SK-N-SH treated with all-trans-retinoic acid at 6 μM for 48 hours (cell line): ENCODE measurements at regions not wholly inside any gene's neighbourhood (a gene's known extent, or its start where the extent isn't known, plus 50 kb on each side); places are given as distances from the start of the nearest gene placed in this dataset.

Experiments used
- ATAC-seq: fragments of 200-7000 bp; cut with Tn5 transposase; 3 replicates; pipeline ENCODE4 v1.9.1; 2020; ENCODE audit warnings: mild to moderate bottlenecking, moderate library complexity
- ARNTL ChIP-seq: fragments of 450-650 bp; formaldehyde crosslinking; IDR thresholded peaks from 2 replicates; pipeline ENCODE4 v1.5.0; 2020; ENCODE audit warnings: low read depth, mild to moderate bottlenecking, moderate library complexity, borderline replicate concordance
- BACH2 ChIP-seq: fragments of 250-450 bp; sonication (Bioruptor Pico); IDR thresholded peaks from 2 replicates; pipeline ENCODE4 v1.9.0; 2021; ENCODE audit warnings: mild to moderate bottlenecking, borderline replicate concordance
- CSDC2 ChIP-seq: fragments of 250-450 bp; sonication (Bioruptor Pico); IDR thresholded peaks from 2 replicates; pipeline ENCODE4 v1.5.0; 2020; ENCODE audit warnings: mild to moderate bottlenecking, moderate library complexity
- ESRRG ChIP-seq: fragments of 250-450 bp; sonication (Bioruptor Pico); IDR thresholded peaks from 2 replicates; pipeline ENCODE4 v1.6.1; 2021; ENCODE audit warnings: mild to moderate bottlenecking
- GLIS3 ChIP-seq: fragments of 250-450 bp; sonication (Bioruptor Pico); IDR thresholded peaks from 2 replicates; pipeline ENCODE4 v1.5.0; 2020; ENCODE audit warnings: mild to moderate bottlenecking, moderate library complexity
- ISL1 ChIP-seq: fragments of 250-450 bp; sonication (Bioruptor Pico); IDR thresholded peaks from 2 replicates; pipeline ENCODE4 v2.1.2; 2022; ENCODE audit warnings: mild to moderate bottlenecking, moderate library complexity
- OSR1 ChIP-seq: fragments of 250-450 bp; sonication (Bioruptor Pico); IDR thresholded peaks from 2 replicates; pipeline ENCODE4 v1.8.0; 2022; ENCODE audit warnings: moderate library complexity, mild to moderate bottlenecking, inconsistent platforms
- PATZ1 ChIP-seq: fragments of 250-450 bp; sonication (Bioruptor Pico); IDR thresholded peaks from 2 replicates; pipeline ENCODE4 v1.8.0; 2020; ENCODE audit warnings: mild to moderate bottlenecking, moderate library complexity, borderline replicate concordance
- PPARA ChIP-seq: fragments of 250-450 bp; sonication (Bioruptor Pico); IDR thresholded peaks from 2 replicates; pipeline ENCODE4 v1.5.0; 2020; ENCODE audit warnings: mild to moderate bottlenecking, borderline replicate concordance
- RARB ChIP-seq: fragments of 250-450 bp; sonication (Bioruptor Pico); IDR thresholded peaks from 2 replicates; pipeline ENCODE4 v1.8.0; 2021; ENCODE audit warnings: mild to moderate bottlenecking, moderate library complexity
- SNAI2 ChIP-seq: fragments of 250-450 bp; sonication (Bioruptor Pico); IDR thresholded peaks from 2 replicates; pipeline ENCODE4 v1.5.0; 2020; ENCODE audit warnings: mild to moderate bottlenecking, moderate library complexity
- TCF4 ChIP-seq: fragments of 250-450 bp; sonication (Bioruptor Pico); IDR thresholded peaks from 2 replicates; pipeline ENCODE4 v1.8.0; 2021; ENCODE audit warnings: mild to moderate bottlenecking, moderate library complexity, borderline replicate concordance
- TOX ChIP-seq: fragments of 250-450 bp; sonication (Bioruptor Pico); IDR thresholded peaks from 2 replicates; pipeline ENCODE4 v1.8.0; 2021; ENCODE audit warnings: mild to moderate bottlenecking, moderate library complexity, borderline replicate concordance
- ZC3H10 ChIP-seq: fragments of 250-450 bp; sonication (Bioruptor Pico); IDR thresholded peaks from 2 replicates; pipeline ENCODE4 v1.5.1; 2021; ENCODE audit warnings: mild to moderate bottlenecking, moderate library complexity
- ZFP3 ChIP-seq: fragments of 250-450 bp; sonication (Bioruptor Pico); IDR thresholded peaks from 2 replicates; pipeline ENCODE4 v1.5.0; 2020; ENCODE audit warnings: mild to moderate bottlenecking, moderate library complexity
- ZFP30 ChIP-seq: fragments of 450-650 bp; formaldehyde crosslinking; IDR thresholded peaks from 2 replicates; pipeline ENCODE4 v1.5.0; 2022; ENCODE audit warnings: mild to moderate bottlenecking, moderate library complexity
- ZNF565 ChIP-seq: fragments of 450-650 bp; formaldehyde crosslinking; conservative IDR thresholded peaks from 2 replicates; pipeline ENCODE4 v1.5.0; 2020; ENCODE audit warnings: low read depth, mild to moderate bottlenecking, moderate library complexity
- ZNF70 ChIP-seq: fragments of 450-650 bp; formaldehyde crosslinking; IDR thresholded peaks from 2 replicates; pipeline ENCODE4 v1.5.0; 2020; ENCODE audit warnings: mild to moderate bottlenecking, moderate library complexity
- ZNF8 ChIP-seq: fragments of 450-650 bp; formaldehyde crosslinking; IDR thresholded peaks from 2 replicates; pipeline ENCODE4 v1.5.0; 2020; ENCODE audit warnings: mild to moderate bottlenecking, moderate library complexity
- TF ChIP-seq, protein P1 (sequence below): fragments of 250-450 bp; sonication (Bioruptor Pico); IDR thresholded peaks from 2 replicates; pipeline ENCODE4 v1.5.1; 2021; ENCODE audit warnings: mild to moderate bottlenecking, moderate library complexity
- TF ChIP-seq, protein P2 (sequence below): fragments of 250-450 bp; sonication (Bioruptor Pico); IDR thresholded peaks from 2 replicates; pipeline ENCODE4 v1.5.0; 2020; ENCODE audit warnings: mild to moderate bottlenecking, moderate library complexity
- TF ChIP-seq, protein P3 (sequence below): fragments of 250-450 bp; sonication (Bioruptor Pico); IDR thresholded peaks from 2 replicates; pipeline ENCODE4 v1.8.0; 2021; ENCODE audit warnings: low read depth, mild to moderate bottlenecking, moderate library complexity, borderline replicate concordance

DNA sequence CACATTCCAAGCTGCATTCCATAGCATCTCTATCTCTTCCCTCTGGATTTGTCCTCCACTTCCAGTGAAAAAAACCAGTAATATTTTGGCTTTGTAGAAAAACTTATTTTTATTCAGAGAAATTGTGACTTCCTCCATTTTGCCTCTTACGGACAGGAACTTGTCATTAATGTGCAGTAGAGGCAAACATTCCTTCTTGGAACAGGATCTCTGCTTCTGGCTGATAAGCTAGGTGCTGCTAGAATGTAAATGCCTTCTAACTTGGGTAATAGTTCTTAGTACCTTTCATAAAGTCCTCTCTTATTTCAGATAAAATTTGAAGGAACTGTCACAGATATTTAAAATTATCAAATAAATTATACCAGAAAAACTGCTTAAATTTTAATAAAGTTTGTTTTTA, 707.8 kb downstream of the USP25 start:
- no peak for ATAC-seq
- TF ChIP-seq TCF4 (CRISPR knock-in tag): no peak
- no peak for TF ChIP-seq TOX (CRISPR knock-in tag)
- TF ChIP-seq, protein P1, sequence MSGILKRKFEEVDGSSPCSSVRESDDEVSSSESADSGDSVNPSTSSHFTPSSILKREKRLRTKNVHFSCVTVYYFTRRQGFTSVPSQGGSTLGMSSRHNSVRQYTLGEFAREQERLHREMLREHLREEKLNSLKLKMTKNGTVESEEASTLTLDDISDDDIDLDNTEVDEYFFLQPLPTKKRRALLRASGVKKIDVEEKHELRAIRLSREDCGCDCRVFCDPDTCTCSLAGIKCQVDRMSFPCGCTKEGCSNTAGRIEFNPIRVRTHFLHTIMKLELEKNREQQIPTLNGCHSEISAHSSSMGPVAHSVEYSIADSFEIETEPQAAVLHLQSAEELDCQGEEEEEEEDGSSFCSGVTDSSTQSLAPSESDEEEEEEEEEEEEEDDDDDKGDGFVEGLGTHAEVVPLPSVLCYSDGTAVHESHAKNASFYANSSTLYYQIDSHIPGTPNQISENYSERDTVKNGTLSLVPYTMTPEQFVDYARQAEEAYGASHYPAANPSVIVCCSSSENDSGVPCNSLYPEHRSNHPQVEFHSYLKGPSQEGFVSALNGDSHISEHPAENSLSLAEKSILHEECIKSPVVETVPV (CRISPR knock-in tag): no peak
- TF ChIP-seq ISL1 (CRISPR knock-in tag): no peak
- TF ChIP-seq SNAI2 (CRISPR knock-in tag): no peak
- no peak for TF ChIP-seq ZFP30 (CRISPR knock-in tag)
- no peak for TF ChIP-seq PPARA (CRISPR knock-in tag)
- no peak for TF ChIP-seq ZNF8
- TF ChIP-seq BACH2 (CRISPR knock-in tag): no peak
- TF ChIP-seq, protein P2, sequence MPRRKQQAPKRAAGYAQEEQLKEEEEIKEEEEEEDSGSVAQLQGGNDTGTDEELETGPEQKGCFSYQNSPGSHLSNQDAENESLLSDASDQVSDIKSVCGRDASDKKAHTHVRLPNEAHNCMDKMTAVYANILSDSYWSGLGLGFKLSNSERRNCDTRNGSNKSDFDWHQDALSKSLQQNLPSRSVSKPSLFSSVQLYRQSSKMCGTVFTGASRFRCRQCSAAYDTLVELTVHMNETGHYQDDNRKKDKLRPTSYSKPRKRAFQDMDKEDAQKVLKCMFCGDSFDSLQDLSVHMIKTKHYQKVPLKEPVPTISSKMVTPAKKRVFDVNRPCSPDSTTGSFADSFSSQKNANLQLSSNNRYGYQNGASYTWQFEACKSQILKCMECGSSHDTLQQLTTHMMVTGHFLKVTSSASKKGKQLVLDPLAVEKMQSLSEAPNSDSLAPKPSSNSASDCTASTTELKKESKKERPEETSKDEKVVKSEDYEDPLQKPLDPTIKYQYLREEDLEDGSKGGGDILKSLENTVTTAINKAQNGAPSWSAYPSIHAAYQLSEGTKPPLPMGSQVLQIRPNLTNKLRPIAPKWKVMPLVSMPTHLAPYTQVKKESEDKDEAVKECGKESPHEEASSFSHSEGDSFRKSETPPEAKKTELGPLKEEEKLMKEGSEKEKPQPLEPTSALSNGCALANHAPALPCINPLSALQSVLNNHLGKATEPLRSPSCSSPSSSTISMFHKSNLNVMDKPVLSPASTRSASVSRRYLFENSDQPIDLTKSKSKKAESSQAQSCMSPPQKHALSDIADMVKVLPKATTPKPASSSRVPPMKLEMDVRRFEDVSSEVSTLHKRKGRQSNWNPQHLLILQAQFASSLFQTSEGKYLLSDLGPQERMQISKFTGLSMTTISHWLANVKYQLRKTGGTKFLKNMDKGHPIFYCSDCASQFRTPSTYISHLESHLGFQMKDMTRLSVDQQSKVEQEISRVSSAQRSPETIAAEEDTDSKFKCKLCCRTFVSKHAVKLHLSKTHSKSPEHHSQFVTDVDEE (CRISPR knock-in tag): no peak
- no peak for TF ChIP-seq ZFP3 (CRISPR knock-in tag)
- no peak for TF ChIP-seq ZC3H10 (CRISPR knock-in tag)
- no peak for TF ChIP-seq OSR1
- TF ChIP-seq ZNF70: no peak
- TF ChIP-seq CSDC2 (CRISPR knock-in tag): no peak

DNA sequence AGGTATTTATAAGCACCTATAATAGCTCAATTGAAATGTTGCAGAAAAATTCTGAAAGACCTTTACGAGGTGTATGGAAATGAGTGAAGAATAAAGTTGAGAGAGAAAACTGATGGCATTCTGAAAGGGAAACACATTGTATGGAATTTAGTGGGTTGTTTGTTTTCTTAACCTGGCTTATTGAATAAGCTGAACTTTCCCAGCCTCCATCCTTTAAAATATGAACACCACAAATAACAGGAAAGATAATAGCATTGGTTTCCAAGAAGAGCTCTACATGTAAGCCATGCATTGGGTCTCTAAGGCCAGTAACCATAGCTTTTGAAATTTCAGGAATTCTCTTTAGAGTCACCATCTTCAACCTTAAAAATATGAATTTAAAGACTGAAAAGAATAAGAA, 709.0 kb downstream of the USP25 start:
- no peak for ATAC-seq
- TF ChIP-seq TCF4 (CRISPR knock-in tag): no peak
- TF ChIP-seq ARNTL: no peak
- TF ChIP-seq, protein P1 (CRISPR knock-in tag): no peak
- TF ChIP-seq, protein P3, sequence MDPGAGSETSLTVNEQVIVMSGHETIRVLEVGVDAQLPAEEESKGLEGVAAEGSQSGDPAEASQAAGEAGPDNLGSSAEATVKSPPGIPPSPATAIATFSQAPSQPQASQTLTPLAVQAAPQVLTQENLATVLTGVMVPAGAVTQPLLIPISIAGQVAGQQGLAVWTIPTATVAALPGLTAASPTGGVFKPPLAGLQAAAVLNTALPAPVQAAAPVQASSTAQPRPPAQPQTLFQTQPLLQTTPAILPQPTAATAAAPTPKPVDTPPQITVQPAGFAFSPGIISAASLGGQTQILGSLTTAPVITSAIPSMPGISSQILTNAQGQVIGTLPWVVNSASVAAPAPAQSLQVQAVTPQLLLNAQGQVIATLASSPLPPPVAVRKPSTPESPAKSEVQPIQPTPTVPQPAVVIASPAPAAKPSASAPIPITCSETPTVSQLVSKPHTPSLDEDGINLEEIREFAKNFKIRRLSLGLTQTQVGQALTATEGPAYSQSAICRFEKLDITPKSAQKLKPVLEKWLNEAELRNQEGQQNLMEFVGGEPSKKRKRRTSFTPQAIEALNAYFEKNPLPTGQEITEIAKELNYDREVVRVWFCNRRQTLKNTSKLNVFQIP (CRISPR knock-in tag): no peak
- TF ChIP-seq ZFP3 (CRISPR knock-in tag): no peak
- TF ChIP-seq ISL1 (CRISPR knock-in tag): no peak
- TF ChIP-seq ZNF8: no peak
- no peak for TF ChIP-seq TOX (CRISPR knock-in tag)
- TF ChIP-seq GLIS3 (CRISPR knock-in tag): no peak
- no peak for TF ChIP-seq ZNF565 (CRISPR knock-in tag)
- TF ChIP-seq RARB: no peak
- no peak for TF ChIP-seq ESRRG (CRISPR knock-in tag)
- no peak for TF ChIP-seq ZC3H10 (CRISPR knock-in tag)
- no peak for TF ChIP-seq OSR1
- no peak for TF ChIP-seq PATZ1 (CRISPR knock-in tag)

- ATAC-seq: no peak
- TF ChIP-seq CSDC2 (CRISPR knock-in tag) (no peak), BACH2 (CRISPR knock-in tag) (no peak), GLIS3 (CRISPR knock-in tag) (no peak), ZNF565 (CRISPR knock-in tag) (no peak), ZNF8 (no peak), ISL1 (CRISPR knock-in tag) (no peak), ESRRG (CRISPR knock-in tag) (no peak), ARNTL (no peak)
- TF ChIP-seq, protein P1 (CRISPR knock-in tag): no peak
- TF ChIP-seq, protein P2 (CRISPR knock-in tag): no peak
These were observed 712.0 kb downstream of the USP25 start for GRCh38 chr21:16441789-16442188.
